ENCODE measurements at regions not wholly inside any gene's neighbourhood (a gene's known extent, or its start where the extent isn't known, plus 50 kb on each side); places are given as distances from the start of the nearest gene placed in this dataset.

- no peak for DNase-seq
- no peak for TF ChIP-seq CTCF (IDR thresholded peaks at IDR 0.05; ENCODE audit: low read depth, low read length)
- H3K27me3 ChIP-seq = no peaks in the 10 kb centered on the region
These were observed 654.7 kb upstream of the FANCL start for GRCh38 chr2:58895857-58896256.

GRCh38 chr2:58893656-58894351, 652.7 kb upstream of the FANCL start:
- DNase-seq = no peak
- no peaks in the 10 kb centered on the region for H3K36me3 ChIP-seq
- no peaks in the 10 kb centered on the region for H3K27me3 ChIP-seq
- no peaks in the 10 kb centered on the region for H3K9me3 ChIP-seq
- H3K4me1 ChIP-seq = no peaks in the 10 kb centered on the region
- no peak overlapping the region for H3K4me3 ChIP-seq (ENCODE audit: low read depth, low read length)
- no peak for TF ChIP-seq CTCF (IDR thresholded peaks at IDR 0.05; ENCODE audit: low read depth, low read length)

More at GRCh38 chr2:58895857-58896256, 654.7 kb upstream of the FANCL start:
- H3K4me3 ChIP-seq (ENCODE audit: low read depth, low read length) = no peak overlapping the region
- no peaks in the 10 kb centered on the region for H3K4me1 ChIP-seq
- no peaks in the 10 kb centered on the region for H3K9me3 ChIP-seq
- H3K36me3 ChIP-seq = no peaks in the 10 kb centered on the region

GRCh38 chr2:58891828-58892377, 650.8 kb upstream of the FANCL start:
- DNase-seq = no peak
- Histone ChIP-seq H3K36me3 (no peaks in the 10 kb centered on the region), H3K4me3 (ENCODE audit: low read depth, low read length) (no peak overlapping the region), H3K27me3 (no peaks in the 10 kb centered on the region), H3K9me3 (no peaks in the 10 kb centered on the region), H3K4me1 (no peaks in the 10 kb centered on the region)
- no peak for TF ChIP-seq CTCF (IDR thresholded peaks at IDR 0.05; ENCODE audit: low read depth, low read length)

GRCh38 chr2:58890865-58891525, 649.9 kb upstream of the FANCL start:
- H3K36me3 ChIP-seq = no peaks in the 10 kb centered on the region
- no peaks in the 10 kb centered on the region for H3K9me3 ChIP-seq
- no peaks in the 10 kb centered on the region for H3K4me1 ChIP-seq
- no peaks in the 10 kb centered on the region for H3K27me3 ChIP-seq
- TF ChIP-seq CTCF (IDR thresholded peaks at IDR 0.05; ENCODE audit: low read depth, low read length) = no peak
- DNase-seq = no peak
- H3K4me3 ChIP-seq (ENCODE audit: low read depth, low read length) = no peak overlapping the region

- no peaks in the 10 kb centered on the region for H3K36me3 ChIP-seq
- H3K27me3 ChIP-seq = no peaks in the 10 kb centered on the region
- no peak for DNase-seq
- H3K4me1 ChIP-seq = no peaks in the 10 kb centered on the region; the same call in 1 of the 2 replicates
- H3K9me3 ChIP-seq = no peaks in the 10 kb centered on the region
- no peak for TF ChIP-seq CTCF (IDR thresholded peaks at IDR 0.05; ENCODE audit: low read depth, low read length)
- no peak overlapping the region for H3K4me3 ChIP-seq (ENCODE audit: low read depth, low read length)
These were observed 644.9 kb upstream of the FANCL start for GRCh38 chr2:58886009-58886408.

GRCh38 chr2:58879834-58880233, 638.7 kb upstream of the FANCL start:
- no peaks in the 10 kb centered on the region for H3K9me3 ChIP-seq
- DNase-seq = no peak

More at GRCh38 chr2:58879834-58880233, 638.7 kb upstream of the FANCL start:
- Histone ChIP-seq H3K36me3 (no peaks in the 10 kb centered on the region), H3K4me1 (no peaks in the 10 kb centered on the region), H3K27me3 (no peaks in the 10 kb centered on the region), H3K4me3 (ENCODE audit: low read depth, low read length) (no peak overlapping the region)
- TF ChIP-seq CTCF (IDR thresholded peaks at IDR 0.05; ENCODE audit: low read depth, low read length) = no peak

Data from BE2C (cell line).